Liver (tissue), 3 donors: ENCODE measurements at regions not wholly inside any gene's neighbourhood (a gene's known extent, or its start where the extent isn't known, plus 50 kb on each side); places are given as distances from the start of the nearest gene placed in this dataset.

Experiments
- EGR1 ChIP-seq, 2 donors: IDR thresholded peaks; 2 replicates each; pipeline ENCODE4 v1.6.1; 2016 to 2018; ENCODE audit warnings: antibody characterized with exemption in 2 of 2, low read depth in 2 of 2
- GABPA ChIP-seq, 2 donors: IDR thresholded peaks in 1 of 2; conservative IDR thresholded peaks in 1 of 2; 2 replicates each; pipeline ENCODE4 v1.6.1; 2016; ENCODE audit warnings: antibody characterized with exemption in 2 of 2, mild to moderate bottlenecking in 1 of 2, moderate library complexity in 1 of 2
- HNF4G ChIP-seq: IDR thresholded peaks from 2 replicates; pipeline ENCODE4 v1.6.1; 2016; ENCODE audit warnings: antibody characterized with exemption
- RAD21 ChIP-seq, 2 donors: IDR thresholded peaks; 2 replicates each; pipeline ENCODE4 v1.6.1; 2016; ENCODE audit warnings: antibody characterized with exemption in 2 of 2, mild to moderate bottlenecking in 2 of 2
- YY1 ChIP-seq: IDR thresholded peaks from 2 replicates; pipeline ENCODE4 v1.6.1; 2016; ENCODE audit warnings: antibody characterized with exemption, mild to moderate bottlenecking
- TF ChIP-seq, protein P1 (sequence below): fragments of 150-350 bp; IDR thresholded peaks from 2 replicates; pipeline ENCODE4 v1.5.1; 2017; ENCODE audit warnings: improper control_type of control experiment, low read depth, low read length; ENCODE audit not compliant: missing input control
- TF ChIP-seq, protein P2 (sequence below): IDR thresholded peaks from 2 replicates; pipeline ENCODE4 v1.6.1; 2016; ENCODE audit warnings: antibody characterized with exemption, mild to moderate bottlenecking
- donor health status: healthy.
- donor health status: healthy.

DNA sequence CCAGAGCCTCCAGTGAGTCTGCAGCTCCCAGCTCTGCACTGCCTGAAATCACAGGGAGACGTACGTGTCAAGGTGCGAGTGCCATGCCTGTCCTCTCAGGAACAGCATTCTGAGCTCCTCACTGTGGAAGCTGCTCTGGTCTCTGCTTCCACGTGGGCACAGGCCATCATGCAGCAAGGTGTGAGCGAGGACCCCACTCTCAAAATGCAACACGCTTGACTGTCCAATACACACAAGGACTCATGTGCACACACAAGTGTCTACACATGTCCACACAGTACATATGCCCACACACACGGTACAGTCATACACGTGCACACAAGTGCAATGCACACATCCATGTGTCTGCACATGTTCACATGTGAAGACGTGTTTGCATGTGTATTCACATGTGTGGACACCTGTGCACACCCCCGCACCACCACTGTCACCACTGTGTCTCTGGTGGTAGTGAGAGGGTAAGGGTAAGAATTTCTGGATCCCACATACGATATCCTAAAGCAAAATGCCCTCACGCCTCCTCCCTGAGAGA, 260.5 kb downstream of the DLL1 start:
- TF ChIP-seq, protein P1, sequence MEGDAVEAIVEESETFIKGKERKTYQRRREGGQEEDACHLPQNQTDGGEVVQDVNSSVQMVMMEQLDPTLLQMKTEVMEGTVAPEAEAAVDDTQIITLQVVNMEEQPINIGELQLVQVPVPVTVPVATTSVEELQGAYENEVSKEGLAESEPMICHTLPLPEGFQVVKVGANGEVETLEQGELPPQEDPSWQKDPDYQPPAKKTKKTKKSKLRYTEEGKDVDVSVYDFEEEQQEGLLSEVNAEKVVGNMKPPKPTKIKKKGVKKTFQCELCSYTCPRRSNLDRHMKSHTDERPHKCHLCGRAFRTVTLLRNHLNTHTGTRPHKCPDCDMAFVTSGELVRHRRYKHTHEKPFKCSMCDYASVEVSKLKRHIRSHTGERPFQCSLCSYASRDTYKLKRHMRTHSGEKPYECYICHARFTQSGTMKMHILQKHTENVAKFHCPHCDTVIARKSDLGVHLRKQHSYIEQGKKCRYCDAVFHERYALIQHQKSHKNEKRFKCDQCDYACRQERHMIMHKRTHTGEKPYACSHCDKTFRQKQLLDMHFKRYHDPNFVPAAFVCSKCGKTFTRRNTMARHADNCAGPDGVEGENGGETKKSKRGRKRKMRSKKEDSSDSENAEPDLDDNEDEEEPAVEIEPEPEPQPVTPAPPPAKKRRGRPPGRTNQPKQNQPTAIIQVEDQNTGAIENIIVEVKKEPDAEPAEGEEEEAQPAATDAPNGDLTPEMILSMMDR, result no peak
- TF ChIP-seq RAD21 (IDR thresholded peaks at IDR 0.05) (no peak), GABPA (IDR thresholded peaks at IDR 0.05 in 1 of 2, conservative IDR thresholded peaks at IDR 0.05 in 1 of 2) (no peak), HNF4G (no peak), YY1 (no peak), EGR1 (IDR thresholded peaks at IDR 0.05; ENCODE audit: low read depth in 2 of 2) (no peak)
- TF ChIP-seq, protein P2, sequence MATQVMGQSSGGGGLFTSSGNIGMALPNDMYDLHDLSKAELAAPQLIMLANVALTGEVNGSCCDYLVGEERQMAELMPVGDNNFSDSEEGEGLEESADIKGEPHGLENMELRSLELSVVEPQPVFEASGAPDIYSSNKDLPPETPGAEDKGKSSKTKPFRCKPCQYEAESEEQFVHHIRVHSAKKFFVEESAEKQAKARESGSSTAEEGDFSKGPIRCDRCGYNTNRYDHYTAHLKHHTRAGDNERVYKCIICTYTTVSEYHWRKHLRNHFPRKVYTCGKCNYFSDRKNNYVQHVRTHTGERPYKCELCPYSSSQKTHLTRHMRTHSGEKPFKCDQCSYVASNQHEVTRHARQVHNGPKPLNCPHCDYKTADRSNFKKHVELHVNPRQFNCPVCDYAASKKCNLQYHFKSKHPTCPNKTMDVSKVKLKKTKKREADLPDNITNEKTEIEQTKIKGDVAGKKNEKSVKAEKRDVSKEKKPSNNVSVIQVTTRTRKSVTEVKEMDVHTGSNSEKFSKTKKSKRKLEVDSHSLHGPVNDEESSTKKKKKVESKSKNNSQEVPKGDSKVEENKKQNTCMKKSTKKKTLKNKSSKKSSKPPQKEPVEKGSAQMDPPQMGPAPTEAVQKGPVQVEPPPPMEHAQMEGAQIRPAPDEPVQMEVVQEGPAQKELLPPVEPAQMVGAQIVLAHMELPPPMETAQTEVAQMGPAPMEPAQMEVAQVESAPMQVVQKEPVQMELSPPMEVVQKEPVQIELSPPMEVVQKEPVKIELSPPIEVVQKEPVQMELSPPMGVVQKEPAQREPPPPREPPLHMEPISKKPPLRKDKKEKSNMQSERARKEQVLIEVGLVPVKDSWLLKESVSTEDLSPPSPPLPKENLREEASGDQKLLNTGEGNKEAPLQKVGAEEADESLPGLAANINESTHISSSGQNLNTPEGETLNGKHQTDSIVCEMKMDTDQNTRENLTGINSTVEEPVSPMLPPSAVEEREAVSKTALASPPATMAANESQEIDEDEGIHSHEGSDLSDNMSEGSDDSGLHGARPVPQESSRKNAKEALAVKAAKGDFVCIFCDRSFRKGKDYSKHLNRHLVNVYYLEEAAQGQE, result no peak
